H1 (cell line): ENCODE measurements at regions not wholly inside any gene's neighbourhood (a gene's known extent, or its start where the extent isn't known, plus 50 kb on each side); places are given as distances from the start of the nearest gene placed in this dataset.

ENCODE experiments used
- CTCF ChIA-PET: fragments of 300-600 bp; sonication (Branson Sonifier 250); formaldehyde crosslinking; loops from one replicate; lab custom pipeline; 2021; ENCODE audit not compliant: partially characterized antibody; lab: Charles Lee
- POLR2A ChIA-PET: fragments of 300-600 bp; sonication (Branson Sonifier 250); formaldehyde crosslinking; loops from one replicate; lab custom pipeline; 2021; ENCODE audit warnings: inconsistent platforms; ENCODE audit not compliant: partially characterized antibody; lab: Charles Lee
- DNase-seq, 2 experiments: peaks; one replicate each; pipeline versions ENCODE4 v3.0.0 to v3.0.0-alpha.2; 2010 to 2022; ENCODE audit warnings: low spot score in 2 of 2, low read depth in 1 of 2, mixed read lengths in 1 of 2
- FAIRE-seq: peaks from 2 replicates; lab custom pipeline; 2011; peaks lifted over from hg19 to GRCh38; lab: Jason Lieb, UNC
- H2AFZ ChIP-seq: 2 replicates; pipeline ENCODE4 v1.8.1; 2012; ENCODE audit warnings: low read length, inconsistent platforms
- H2AK5ac ChIP-seq: 2 replicates; pipeline ENCODE4 v1.6.1; 2013; ENCODE audit warnings: low read depth, low read length
- H2BK120ac ChIP-seq: replicated peaks from 2 replicates; pipeline ENCODE3; 2013; ENCODE audit warnings: low read depth, low read length, inconsistent platforms
- H2BK12ac ChIP-seq: 2 replicates; pipeline ENCODE4 v1.6.1; 2013; ENCODE audit warnings: low read depth, low read length
- H2BK15ac ChIP-seq: 2 replicates; pipeline ENCODE4 v1.6.1; 2013; ENCODE audit warnings: low read length
- H2BK20ac ChIP-seq: 2 replicates; pipeline ENCODE4 v1.6.1; 2013; ENCODE audit warnings: low read length
- H2BK5ac ChIP-seq: 2 replicates; pipeline ENCODE4 v1.6.1; 2013; ENCODE audit warnings: low read depth, low read length
- H3K14ac ChIP-seq: 2 replicates; pipeline ENCODE4 v1.6.1; 2013; ENCODE audit warnings: inconsistent platforms; ENCODE audit not compliant: insufficient read length
- H3K18ac ChIP-seq: 2 replicates; pipeline ENCODE4 v1.6.1; 2013; ENCODE audit warnings: low read length; ENCODE audit errors: extremely low read depth
- H3K23ac ChIP-seq: 2 replicates; pipeline ENCODE4 v1.6.1; 2013; ENCODE audit warnings: inconsistent platforms; ENCODE audit not compliant: insufficient read length
- H3K23me2 ChIP-seq: 2 replicates; pipeline ENCODE4 v1.6.1; 2013; ENCODE audit warnings: low read depth, low read length
- H3K27ac ChIP-seq: 2 replicates; pipeline ENCODE4 v1.6.1; 2011; ENCODE audit warnings: low read depth, low read length, inconsistent platforms
- H3K27me3 ChIP-seq, 4 experiments: replicated peaks in 1 of 4; 1 replicate in 1 of 4; 2 replicates in 3 of 4; pipeline versions ENCODE4 v1.6.1 to v1.8.1; 2011 to 2013; ENCODE audit warnings: low read length in 3 of 4, mild to moderate bottlenecking in 3 of 4, inconsistent platforms in 2 of 4, mixed read lengths in 2 of 4, moderate library complexity in 1 of 4; ENCODE audit not compliant: control insufficient read depth in 3 of 4, insufficient read depth in 3 of 4; ENCODE audit errors: extremely low read depth in 1 of 4
- H3K36me3 ChIP-seq, 4 experiments: 2 replicates each; pipeline versions ENCODE4 v1.6.1 to v1.8.1; 2011 to 2013; ENCODE audit warnings: mild to moderate bottlenecking in 4 of 4, low read length in 3 of 4, moderate library complexity in 2 of 4, control low read depth in 1 of 4, inconsistent platforms in 1 of 4; ENCODE audit not compliant: insufficient read depth in 4 of 4, control insufficient read depth in 2 of 4
- H3K4ac ChIP-seq: replicated peaks from 2 replicates; pipeline ENCODE3; 2013; ENCODE audit warnings: low read length, low read depth, mixed read lengths, inconsistent platforms; ENCODE audit not compliant: insufficient read length
- H3K4me1 ChIP-seq, 4 experiments: replicated peaks in 1 of 4; 1 replicate in 1 of 4; 2 replicates in 3 of 4; pipeline versions ENCODE4 v1.6.1 to v1.8.1; 2011 to 2013; ENCODE audit warnings: low read length in 3 of 4, inconsistent platforms in 2 of 4, mixed read lengths in 1 of 4; ENCODE audit not compliant: insufficient read depth in 4 of 4, control insufficient read depth in 3 of 4
- H3K4me2 ChIP-seq, 2 experiments: 2 replicates each; pipeline versions ENCODE4 v1.6.1 to v1.8.1; 2011 to 2013; ENCODE audit warnings: low read depth in 2 of 2, low read length in 2 of 2, control low read depth in 1 of 2, inconsistent platforms in 1 of 2, mild to moderate bottlenecking in 1 of 2; ENCODE audit not compliant: insufficient read depth in 1 of 2
- H3K4me3 ChIP-seq, 4 experiments: fragments of 200-600, 300-600 bp in 1 of 4; sonication (generic), shearing (Covaris generic), sonication (Bioruptor Twin) in 1 of 4; 2 replicates each; pipeline versions ENCODE4 v1.5.1 to v1.8.1; 2011 to 2016; ENCODE audit warnings: low read length in 4 of 4, low read depth in 3 of 4, control low read depth in 2 of 4, inconsistent platforms in 2 of 4, mild to moderate bottlenecking in 2 of 4, mixed read lengths in 1 of 4, moderate library complexity in 1 of 4; ENCODE audit not compliant: insufficient read depth in 2 of 4; ENCODE audit errors: extremely low read depth in 1 of 4
- H3K56ac ChIP-seq: replicated peaks from 2 replicates; pipeline ENCODE3; 2013; ENCODE audit warnings: low read depth, mild to moderate bottlenecking, mixed read lengths, low read length, inconsistent platforms; ENCODE audit not compliant: insufficient read length
- H3K79me1 ChIP-seq: 2 replicates; pipeline ENCODE4 v1.6.1; 2013; ENCODE audit warnings: low read depth, low read length, control low read depth
- H3K79me2 ChIP-seq, 2 experiments: 2 replicates each; pipeline versions ENCODE4 v1.6.1 to v1.8.1; 2012 to 2013; ENCODE audit warnings: low read length in 2 of 2, mild to moderate bottlenecking in 2 of 2, inconsistent platforms in 1 of 2; ENCODE audit not compliant: insufficient read depth in 2 of 2, control insufficient read depth in 1 of 2
- H3K9ac ChIP-seq, 4 experiments: replicated peaks in 1 of 4; 1 replicate in 1 of 4; 2 replicates in 3 of 4; pipeline versions ENCODE4 v1.6.1 to v1.8.1; 2011 to 2013; ENCODE audit warnings: low read depth in 3 of 4, low read length in 3 of 4, control low read depth in 2 of 4, mild to moderate bottlenecking in 2 of 4, moderate library complexity in 2 of 4, inconsistent platforms in 1 of 4; ENCODE audit errors: extremely low read depth in 1 of 4
- H3K9me3 ChIP-seq, 2 experiments: 2 replicates each; pipeline versions ENCODE4 v1.6.1 to v1.8.1; 2012 to 2013; ENCODE audit warnings: mild to moderate bottlenecking in 2 of 2, moderate library complexity in 2 of 2, control low read depth in 1 of 2, inconsistent platforms in 1 of 2, low read depth in 1 of 2, low read length in 1 of 2, mixed read lengths in 1 of 2; ENCODE audit not compliant: insufficient read depth in 2 of 2
- H4K20me1 ChIP-seq, 2 experiments: replicated peaks in 1 of 2; 2 replicates each; pipeline versions ENCODE3 to v1.8.1; 2011 to 2013; ENCODE audit warnings: inconsistent platforms in 2 of 2, low read length in 2 of 2, mild to moderate bottlenecking in 1 of 2; ENCODE audit not compliant: insufficient read depth in 2 of 2, control insufficient read depth in 1 of 2
- H4K5ac ChIP-seq: 2 replicates; pipeline ENCODE4 v1.6.1; 2013; ENCODE audit warnings: low read length, low read depth, mixed read lengths, inconsistent platforms; ENCODE audit not compliant: insufficient read length
- H4K8ac ChIP-seq: 2 replicates; pipeline ENCODE4 v1.8.0; 2013; ENCODE audit warnings: mild to moderate bottlenecking, moderate library complexity, low read length, inconsistent platforms; ENCODE audit not compliant: insufficient read depth; ENCODE audit errors: extremely low read depth
- H4K91ac ChIP-seq: replicated peaks from 2 replicates; pipeline ENCODE3; 2013; ENCODE audit warnings: low read length, mixed read lengths, inconsistent platforms; ENCODE audit not compliant: insufficient read length
- HDAC2 ChIP-seq, 2 experiments: fragments of 300-600 bp in 1 of 2; sonication (generic) in 1 of 2; IDR thresholded peaks; 2 replicates each; pipeline ENCODE4 v1.6.1; 2011 to 2012; ENCODE audit warnings: low read depth in 2 of 2, low read length in 2 of 2, mild to moderate bottlenecking in 2 of 2, moderate library complexity in 2 of 2, borderline replicate concordance in 1 of 2, inconsistent platforms in 1 of 2
- TEAD4 ChIP-seq: IDR thresholded peaks from 2 replicates; pipeline ENCODE4 v1.6.1; 2012; ENCODE audit warnings: low read depth, low read length, inconsistent platforms, mixed read lengths
- WGBS, 2 experiments: shearing (Covaris generic) in 1 of 2; methylation state at CpG; one replicate each; pipeline versions ENCODE4 v1.1.6 to v1.1.7; 2013 to 2015; ENCODE audit warnings: low lambda C conversion rate in 2 of 2, mixed read lengths in 2 of 2, inconsistent platforms in 1 of 2, low coverage in 1 of 2, missing lambda C conversion rate in 1 of 2; ENCODE audit not compliant: insufficient replicate concordance in 2 of 2, insufficient coverage in 1 of 2, insufficient read length in 1 of 2; ENCODE audit errors: extremely low coverage in 1 of 2, missing lambda C conversion rate in 1 of 2; 5-methylcytosine and 5-hydroxymethylcytosine counted together

- ChIA-PET CTCF (no interaction called here), POLR2A (no interaction called here)
- H3K36me3 ChIP-seq = no peaks in the 10 kb centered on the region
Measured at GRCh38 chr14:52154992-52155650, 86.3 kb upstream of the NID2 start.

More at GRCh38 chr14:52154992-52155650, 86.3 kb upstream of the NID2 start:
- Histone ChIP-seq H3K4me2 (no peak overlapping the region), H3K23me2 (no peaks in the 10 kb centered on the region), H2AK5ac (no peak overlapping the region), H4K5ac (no peak overlapping the region), H3K79me2 (no peaks in the 10 kb centered on the region), H2BK20ac (no peak overlapping the region), H2BK12ac (no peak overlapping the region), H3K9me3 (no peaks in the 10 kb centered on the region; a peak in 1 of 4 replicates), H4K8ac (no peak overlapping the region), H3K79me1 (no peaks in the 10 kb centered on the region), H2AFZ (no peak overlapping the region), H3K27ac (no peak overlapping the region), H2BK15ac (no peak overlapping the region), H4K91ac (no peak overlapping the region), H3K27me3 (no peaks in the 10 kb centered on the region), H4K20me1 (no peaks in the 10 kb centered on the region), H2BK120ac (no peak overlapping the region), H3K56ac (no peak overlapping the region), H3K23ac (no peak overlapping the region), H3K4me3 (no peak overlapping the region), H3K4ac (no peak overlapping the region), H3K4me1 (no peaks in the 10 kb centered on the region), H2BK5ac (no peak overlapping the region), H3K14ac (no peak overlapping the region), H3K9ac (no peak overlapping the region), H3K18ac (no peak overlapping the region)
- TF ChIP-seq TEAD4 = no peak
- no peak for TF ChIP-seq HDAC2 (IDR thresholded peaks at IDR 0.05; ENCODE audit: borderline replicate concordance in 1 of 2, low read depth in 2 of 2, low read length in 2 of 2)
- WGBS, 2 experiments = 77% methylated on average over 4 of the region's 4 CpGs; no CpG with 5 or more reads in 1 of the 2 experiments
- no peak for FAIRE-seq
- no peak for DNase-seq
